ENCODE measurements at regions not wholly inside any gene's neighbourhood (a gene's known extent, or its start where the extent isn't known, plus 50 kb on each side); places are given as distances from the start of the nearest gene placed in this dataset.

- no peak for DNase-seq (ENCODE audit: low read depth)
- no peak overlapping the region for H3K4me3 ChIP-seq (ENCODE audit: low read length)
- TF ChIP-seq CTCF (IDR thresholded peaks at IDR 0.05; ENCODE audit: insufficient read depth, low read depth, low read length, missing control alignments): no peak
Measured at GRCh38 chr2:188810586-188810985, 163.6 kb upstream of the COL3A1 start.

- no peak for TF ChIP-seq CTCF (IDR thresholded peaks at IDR 0.05; ENCODE audit: insufficient read depth, low read depth, low read length, missing control alignments)
- H3K4me3 ChIP-seq (ENCODE audit: low read length): no peak overlapping the region
- DNase-seq (ENCODE audit: low read depth): peak; percentile 84
Measured at GRCh38 chr2:188811522-188811921, 162.7 kb upstream of the COL3A1 start.

- DNase-seq (ENCODE audit: low read depth): peak; percentile 29
- H3K4me3 ChIP-seq (ENCODE audit: low read length): no peak overlapping the region
- TF ChIP-seq CTCF (IDR thresholded peaks at IDR 0.05; ENCODE audit: insufficient read depth, low read depth, low read length, missing control alignments): no peak
Measured at GRCh38 chr2:188813315-188813714, 160.9 kb upstream of the COL3A1 start.

GRCh38 chr2:188813857-188814256, 160.3 kb upstream of the COL3A1 start:
- no peak for DNase-seq (ENCODE audit: low read depth)
- TF ChIP-seq CTCF (IDR thresholded peaks at IDR 0.05; ENCODE audit: insufficient read depth, low read depth, low read length, missing control alignments): no peak
- H3K4me3 ChIP-seq (ENCODE audit: low read length): no peak overlapping the region

- no peak overlapping the region for H3K4me3 ChIP-seq (ENCODE audit: low read length)
- TF ChIP-seq CTCF (IDR thresholded peaks at IDR 0.05; ENCODE audit: insufficient read depth, low read depth, low read length, missing control alignments): no peak
- no peak for DNase-seq (ENCODE audit: low read depth)
Measured at GRCh38 chr2:188819011-188819410, 155.2 kb upstream of the COL3A1 start.

- no peak for DNase-seq (ENCODE audit: low read depth)
- no peak for TF ChIP-seq CTCF (IDR thresholded peaks at IDR 0.05; ENCODE audit: insufficient read depth, low read depth, low read length, missing control alignments)
- H3K4me3 ChIP-seq (ENCODE audit: low read length): no peak overlapping the region
Measured at GRCh38 chr2:188819792-188820191, 154.4 kb upstream of the COL3A1 start.

- TF ChIP-seq CTCF (IDR thresholded peaks at IDR 0.05; ENCODE audit: insufficient read depth, low read depth, low read length, missing control alignments): no peak
- no peak for DNase-seq (ENCODE audit: low read depth)
- no peak overlapping the region for H3K4me3 ChIP-seq (ENCODE audit: low read length)
Measured at GRCh38 chr2:188820576-188820975, 153.6 kb upstream of the COL3A1 start.

Measured in epithelial cell of esophagus (primary cell).